ENCODE measurements at regions not wholly inside any gene's neighbourhood (a gene's known extent, or its start where the extent isn't known, plus 50 kb on each side); places are given as distances from the start of the nearest gene placed in this dataset.

- TF ChIP-seq ELK1 (IDR thresholded peaks at IDR 0.05; ENCODE audit: low read depth, low read length) (no peak), CTCF (IDR thresholded peaks at IDR 0.05 in 2 of 3, conservative IDR thresholded peaks at IDR 0.05 in 1 of 3; ENCODE audit: control insufficient read depth in 2 of 3, extremely low read depth in 1 of 3, insufficient read depth in 1 of 3, low read depth in 3 of 3, low read length in 3 of 3) (no peak), IRF5 (IDR thresholded peaks at IDR 0.05; ENCODE audit: borderline replicate concordance) (no peak)
Measured at GRCh38 chr4:184269879-184270430, 52.3 kb upstream of the ENPP6 start (continued).

- ChIA-PET RAD21 (ENCODE audit: unreplicated experiment) (interaction anchor here (0.6 to 9.4 kb wide), 15 partner anchors 13 to 944 kb away, joined by 3 to 367 read pairs (median 8); no protein-coding TSS in a partner anchor), POLR2A (interaction anchor here (1.0 to 9.7 kb wide), 11 partner anchors 13 to 1031 kb away, joined by 3 to 250 read pairs (median 11); no protein-coding TSS in a partner anchor), SMC1A (ENCODE audit: uncharacterized antibody, unreplicated experiment) (interaction anchor here (1.0 to 17.1 kb wide), 14 partner anchors 8 to 464 kb away, joined by 3 to 428 read pairs (median 8); no protein-coding TSS in a partner anchor), CTCF (interaction anchor here (0.9 to 16.4 kb wide), 11 partner anchors 17 to 268 kb away, joined by 3 to 348 read pairs (median 7); no protein-coding TSS in a partner anchor)
- Histone ChIP-seq H3K4me2 (ENCODE audit: control insufficient read depth, insufficient read depth) (peak overlapping the region; percentile 60), H3K9me3 (replicated peaks; ENCODE audit: control insufficient read depth, insufficient read depth, low read length) (no peaks in the 10 kb centered on the region), H3K79me2 (ENCODE audit: control insufficient read depth, insufficient read depth, low read length) (peaks cover 35% of the 10 kb centered on the region), H3K36me3 (ENCODE audit: control insufficient read depth in 2 of 2, insufficient read depth in 2 of 2, low read length in 1 of 2) (no peaks in the 10 kb centered on the region), H3K27me3 (replicated peaks in 1 of 2; ENCODE audit: control insufficient read depth in 2 of 2, insufficient read depth in 2 of 2, low read length in 1 of 2) (no peaks in the 10 kb centered on the region), H2AFZ (ENCODE audit: control insufficient read depth, low read depth, low read length) (no peak overlapping the region), H4K20me1 (ENCODE audit: control insufficient read depth, insufficient read depth) (no peaks in the 10 kb centered on the region), H3K4me1 (ENCODE audit: control insufficient read depth, insufficient read depth, low read length) (peaks cover 61% of the 10 kb centered on the region), H3K4me3 (peak overlapping the region; percentile 27; the same call in 1 of the 2 replicates), H3K27ac (ENCODE audit: control insufficient read depth, insufficient read depth) (peak overlapping the region; percentile 95), H3K9ac (ENCODE audit: control insufficient read depth, insufficient read depth, low read length) (peak overlapping the region; percentile 94)
- in situ Hi-C loops (cut with MboI) (no loop called here), intact Hi-C loops (cut with micrococcal nuclease; ENCODE audit: unreplicated experiment) (loop anchor here (1.0 to 5.0 kb wide), 10 partner anchors 13 to 1039 kb away; partner anchors contain the start of genes CASP3, CENPU, IRF2 and PRIMPOL)
- BruUV-seq (replicated peaks): no TSS peak
- ATAC-seq (no peak), DNase-seq (ENCODE audit: low read depth, low spot score) (no peak), FAIRE-seq (no peak)
- WGBS (ENCODE audit: insufficient coverage, insufficient replicate concordance, low lambda C conversion rate, missing lambda C conversion rate): 26% methylated on average over 5 of the region's 5 CpGs
- TF ChIP-seq CTCF (IDR thresholded peaks at IDR 0.05 in 2 of 3, conservative IDR thresholded peaks at IDR 0.05 in 1 of 3; ENCODE audit: control insufficient read depth in 2 of 3, extremely low read depth in 1 of 3, insufficient read depth in 1 of 3, low read depth in 3 of 3, low read length in 3 of 3): peak in 1 of 3 experiments; percentile 8; a peak in 1 of 6 replicates
- TF ChIP-seq ZNF687 (IDR thresholded peaks at IDR 0.05): no peak
- TF ChIP-seq PAX8 (IDR thresholded peaks at IDR 0.05): 0 out of 2 replicates have a peak, but pooled peaks have one; percentile 12
- no peak for TF ChIP-seq TCF3 (IDR thresholded peaks at IDR 0.05; ENCODE audit: borderline replicate concordance, insufficient read depth, low read depth, low read length)
- no peak for TF ChIP-seq ESRRA (IDR thresholded peaks at IDR 0.05; ENCODE audit: low read length)
- no peak for TF ChIP-seq SMARCA5 (IDR thresholded peaks at IDR 0.05)
Measured at GRCh38 chr4:184268584-184269160, 51.0 kb upstream of the ENPP6 start.
